Coronary artery (tissue), 2 donors: ENCODE measurements at regions not wholly inside any gene's neighbourhood (a gene's known extent, or its start where the extent isn't known, plus 50 kb on each side); places are given as distances from the start of the nearest gene placed in this dataset.

ENCODE experiments used
- DNase-seq: peaks from one replicate; pipeline ENCODE4 v3.0.0-alpha.2; 2017; ENCODE audit warnings: low spot score
- H3K27ac ChIP-seq, 2 donors: fragments of 200-600 bp; sonication (generic); one replicate each; pipeline ENCODE4 v1.5.1; 2016 to 2019
- H3K4me3 ChIP-seq: fragments of 200-600 bp; sonication (generic); 2 replicates; pipeline ENCODE4 v1.5.1; 2016; ENCODE audit warnings: mild to moderate bottlenecking, moderate library complexity
- CTCF ChIP-seq: fragments of 200-600 bp; sonication (generic); IDR thresholded peaks from one replicate; pipeline ENCODE4 v1.5.1; 2019; ENCODE audit warnings: antibody characterized with exemption

GRCh38 chr7:24501009-24501408, 72.2 kb upstream of the PALS2 start:
- no peak overlapping the region for H3K27ac ChIP-seq
- no peak for DNase-seq
- H3K4me3 ChIP-seq = peak overlapping the region; percentile 32
- no peak for TF ChIP-seq CTCF

GRCh38 chr7:24501443-24502134, 71.7 kb upstream of the PALS2 start:
- H3K27ac ChIP-seq = no peak overlapping the region
- H3K4me3 ChIP-seq = peak overlapping the region; percentile 32
- TF ChIP-seq CTCF = no peak
- no peak for DNase-seq

- DNase-seq = no peak
- H3K4me3 ChIP-seq = no peak overlapping the region
- TF ChIP-seq CTCF = no peak
- no peak overlapping the region for H3K27ac ChIP-seq
Measured at GRCh38 chr7:24502135-24502488, 71.1 kb upstream of the PALS2 start.

GRCh38 chr7:24503506-24503905, 69.7 kb upstream of the PALS2 start:
- no peak for DNase-seq
- Histone ChIP-seq H3K4me3 (no peak overlapping the region), H3K27ac (no peak overlapping the region)
- TF ChIP-seq CTCF = no peak

- no peak for DNase-seq
- no peak overlapping the region for H3K27ac ChIP-seq
- TF ChIP-seq CTCF = no peak
- H3K4me3 ChIP-seq = no peak overlapping the region
Measured at GRCh38 chr7:24504040-24504439, 69.2 kb upstream of the PALS2 start.

- H3K4me3 ChIP-seq = no peak overlapping the region
- no peak for DNase-seq
- TF ChIP-seq CTCF = no peak
- H3K27ac ChIP-seq = no peak overlapping the region
Measured at GRCh38 chr7:24504836-24505235, 68.4 kb upstream of the PALS2 start.

- no peak for DNase-seq
- Histone ChIP-seq H3K27ac (no peak overlapping the region), H3K4me3 (no peak overlapping the region)
- TF ChIP-seq CTCF = no peak
Measured at GRCh38 chr7:24505968-24506367, 67.3 kb upstream of the PALS2 start.
